Naive B cell (primary cell): ENCODE measurements at regions not wholly inside any gene's neighbourhood (a gene's known extent, or its start where the extent isn't known, plus 50 kb on each side); places are given as distances from the start of the nearest gene placed in this dataset.

Experiments used
- ATAC-seq, 2 donors: fragments of 150-1000 bp; cut with Tn5 transposase; 2 replicates each; pipeline ENCODE4 v1.10.0; 2021; ENCODE audit warnings: low read depth in 2 of 2, mild to moderate bottlenecking in 2 of 2, moderate library complexity in 2 of 2
- DNase-seq: peaks from one replicate; pipeline ENCODE4 v3.0.0; 2022
- H3K27ac Mint-ChIP-seq, 6 donors: one replicate each; pipeline ENCODE4 v1.8.0; 2020 to 2022; ENCODE audit warnings: mild to moderate bottlenecking in 6 of 6, mixed read lengths in 6 of 6, moderate library complexity in 5 of 6, inconsistent platforms in 2 of 6
- H3K27me3 Mint-ChIP-seq, 3 donors: one replicate each; pipeline ENCODE4 v1.8.0; 2021 to 2022; ENCODE audit warnings: mixed read lengths in 3 of 3, mild to moderate bottlenecking in 1 of 3
- H3K36me3 Mint-ChIP-seq, 2 donors: one replicate each; pipeline ENCODE4 v1.8.0; 2020 to 2022; ENCODE audit warnings: mixed read lengths in 2 of 2, inconsistent platforms in 1 of 2, mild to moderate bottlenecking in 1 of 2
- H3K4me1 Mint-ChIP-seq, 3 donors: one replicate each; pipeline ENCODE4 v1.8.0; 2020 to 2022; ENCODE audit warnings: mixed read lengths in 3 of 3, inconsistent platforms in 1 of 3, mild to moderate bottlenecking in 1 of 3, moderate library complexity in 1 of 3
- H3K4me3 Mint-ChIP-seq, 8 donors: one replicate each; pipeline ENCODE4 v1.8.0; 2020 to 2022; ENCODE audit warnings: mild to moderate bottlenecking in 8 of 8, mixed read lengths in 8 of 8, moderate library complexity in 8 of 8, inconsistent platforms in 2 of 8
- H3K9me3 Mint-ChIP-seq, 7 donors: one replicate each; pipeline ENCODE4 v1.8.0; 2020 to 2022; ENCODE audit warnings: mixed read lengths in 7 of 7, mild to moderate bottlenecking in 5 of 7, inconsistent platforms in 2 of 7, moderate library complexity in 1 of 7

DNA sequence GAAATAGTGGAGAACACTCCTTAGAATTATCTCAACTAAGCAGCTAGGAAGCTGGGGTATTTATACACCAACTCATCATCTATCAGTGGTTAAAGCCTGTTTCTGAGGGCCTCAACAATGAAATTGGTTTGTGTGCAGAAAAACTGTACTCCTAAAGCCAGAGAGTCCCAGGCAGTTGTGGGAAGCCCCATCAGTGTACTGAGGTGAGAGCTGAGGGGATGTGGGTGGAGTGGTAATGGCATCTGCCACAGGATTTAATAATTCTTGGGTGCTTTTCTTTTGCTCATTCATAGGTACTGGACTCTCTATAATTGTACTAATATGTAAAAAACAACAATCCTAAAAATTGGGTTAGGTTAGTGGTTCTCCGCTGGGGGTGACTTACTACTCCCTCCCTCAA lies 267.5 kb downstream of the PTEN start:
- no peak for ATAC-seq
- H3K36me3 Mint-ChIP-seq = peaks cover 0 to 8% of the 10 kb centered on the region in 2 donors
- no peak for DNase-seq
- H3K27me3 Mint-ChIP-seq = no peaks in the 10 kb centered on the region
- peak overlapping the region in 1 of 6 donors; percentile 82 for H3K27ac Mint-ChIP-seq
- no peak overlapping the region for H3K4me3 Mint-ChIP-seq
- peaks cover 4 to 17% (median 5%) of the 10 kb centered on the region in 3 donors for H3K4me1 Mint-ChIP-seq
- peaks cover 0 to 5% (median 0%) of the 10 kb centered on the region in 7 donors for H3K9me3 Mint-ChIP-seq

- H3K27me3 Mint-ChIP-seq = no peaks in the 10 kb centered on the region
- peaks cover 2 to 17% (median 8%) of the 10 kb centered on the region in 3 donors for H3K4me1 Mint-ChIP-seq
- H3K4me3 Mint-ChIP-seq = no peak overlapping the region
- DNase-seq (no peak), ATAC-seq (no peak)
- no peak overlapping the region for H3K27ac Mint-ChIP-seq
- peaks cover 0 to 8% of the 10 kb centered on the region in 2 donors for H3K36me3 Mint-ChIP-seq
- H3K9me3 Mint-ChIP-seq = peaks cover 0 to 5% (median 0%) of the 10 kb centered on the region in 7 donors
Observed at GRCh38 chr10:88131511-88132139, 268.2 kb downstream of the PTEN start.

- ATAC-seq = no peak
- peak overlapping the region in 1 of 6 donors; percentile 35 for H3K27ac Mint-ChIP-seq
- no peak for DNase-seq
- no peak overlapping the region for H3K4me3 Mint-ChIP-seq
- H3K36me3 Mint-ChIP-seq = peaks cover 0 to 8% of the 10 kb centered on the region in 2 donors
- H3K4me1 Mint-ChIP-seq = peaks cover 5 to 20% (median 17%) of the 10 kb centered on the region in 3 donors
- no peaks in the 10 kb centered on the region for H3K27me3 Mint-ChIP-seq
- H3K9me3 Mint-ChIP-seq = peaks cover 0 to 5% (median 0%) of the 10 kb centered on the region in 7 donors
Observed at GRCh38 chr10:88136712-88137111, 273.3 kb downstream of the PTEN start.

- peaks cover 0 to 8% of the 10 kb centered on the region in 2 donors for H3K36me3 Mint-ChIP-seq
- peak overlapping the region in 1 of 6 donors; percentile 22 for H3K27ac Mint-ChIP-seq
- H3K4me1 Mint-ChIP-seq = peaks cover 5 to 24% (median 16%) of the 10 kb centered on the region in 3 donors
- DNase-seq = no peak
- H3K9me3 Mint-ChIP-seq = peaks cover 0 to 5% (median 0%) of the 10 kb centered on the region in 7 donors
- no peaks in the 10 kb centered on the region for H3K27me3 Mint-ChIP-seq
- ATAC-seq = peak in 1 of 2 donors; percentile 61
- no peak overlapping the region for H3K4me3 Mint-ChIP-seq
Observed at GRCh38 chr10:88138319-88138848, 275.0 kb downstream of the PTEN start.

DNA sequence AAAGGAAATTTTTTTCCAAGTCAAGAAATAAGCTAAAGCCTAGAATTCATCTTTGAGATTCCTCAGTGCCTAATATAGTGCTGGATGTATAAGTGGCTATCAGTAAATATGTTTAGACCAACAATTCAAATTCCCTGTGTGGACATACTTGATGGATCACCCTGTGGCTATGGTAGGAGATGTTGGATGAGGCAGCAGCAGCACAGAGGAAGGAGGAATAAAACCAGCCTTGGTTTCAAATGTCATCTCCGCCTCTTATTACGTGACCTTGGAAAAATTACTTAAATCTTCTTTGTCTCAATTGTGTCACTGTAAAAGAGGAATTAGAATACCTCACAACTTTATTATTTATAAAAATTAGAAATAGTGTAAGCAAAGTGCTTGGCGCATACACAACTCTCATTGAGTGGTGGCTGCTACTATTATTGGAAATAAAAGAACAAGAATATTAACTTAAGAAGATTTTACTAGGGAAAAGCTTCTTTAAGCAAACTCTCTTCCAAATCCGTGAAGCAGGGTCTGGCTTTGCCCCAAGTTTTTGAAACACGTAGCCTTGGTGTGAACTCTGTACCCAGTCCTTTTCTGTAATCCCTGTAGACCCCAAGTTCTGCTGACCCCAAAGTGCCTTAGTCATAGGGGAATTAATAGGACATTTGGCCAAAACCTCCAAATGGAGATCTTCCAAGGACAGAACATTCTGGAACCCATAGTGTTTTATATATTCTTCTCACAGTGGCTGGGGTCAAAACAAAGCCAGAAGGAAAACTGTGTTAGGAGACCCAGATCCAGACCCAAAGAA lies 283.8 kb downstream of the PTEN start:
- no peaks in the 10 kb centered on the region for H3K27me3 Mint-ChIP-seq
- H3K4me1 Mint-ChIP-seq = peaks cover under 1 to 3% (median 1%) of the 10 kb centered on the region in 3 donors
- DNase-seq = no peak
- H3K36me3 Mint-ChIP-seq = no peaks in the 10 kb centered on the region
- H3K9me3 Mint-ChIP-seq = no peaks in the 10 kb centered on the region
- H3K27ac Mint-ChIP-seq = no peak overlapping the region
- no peak for ATAC-seq
- no peak overlapping the region for H3K4me3 Mint-ChIP-seq

GRCh38 chr10:88149906-88150305 lies 286.5 kb downstream of the PTEN start:
- DNase-seq = no peak
- Mint-ChIP-seq H3K27ac (peak overlapping the region in 2 of 6 donors; percentile 4 to 10), H3K9me3 (peaks cover 0 to 2% (median 0%) of the 10 kb centered on the region in 7 donors), H3K27me3 (no peaks in the 10 kb centered on the region), H3K4me1 (peaks cover 14 to 16% (median 15%) of the 10 kb centered on the region in 3 donors), H3K36me3 (no peaks in the 10 kb centered on the region), H3K4me3 (no peak overlapping the region)
- ATAC-seq = no peak

GRCh38 chr10:88150339-88150738 lies 286.9 kb downstream of the PTEN start:
- peaks cover 0 to 2% (median 0%) of the 10 kb centered on the region in 7 donors for H3K9me3 Mint-ChIP-seq
- no peak for DNase-seq
- peak overlapping the region in 1 of 6 donors; percentile 34 for H3K27ac Mint-ChIP-seq
- H3K36me3 Mint-ChIP-seq = no peaks in the 10 kb centered on the region
- H3K27me3 Mint-ChIP-seq = no peaks in the 10 kb centered on the region
- ATAC-seq = no peak
- H3K4me3 Mint-ChIP-seq = no peak overlapping the region
- peaks cover 14 to 16% (median 15%) of the 10 kb centered on the region in 3 donors for H3K4me1 Mint-ChIP-seq

DNA sequence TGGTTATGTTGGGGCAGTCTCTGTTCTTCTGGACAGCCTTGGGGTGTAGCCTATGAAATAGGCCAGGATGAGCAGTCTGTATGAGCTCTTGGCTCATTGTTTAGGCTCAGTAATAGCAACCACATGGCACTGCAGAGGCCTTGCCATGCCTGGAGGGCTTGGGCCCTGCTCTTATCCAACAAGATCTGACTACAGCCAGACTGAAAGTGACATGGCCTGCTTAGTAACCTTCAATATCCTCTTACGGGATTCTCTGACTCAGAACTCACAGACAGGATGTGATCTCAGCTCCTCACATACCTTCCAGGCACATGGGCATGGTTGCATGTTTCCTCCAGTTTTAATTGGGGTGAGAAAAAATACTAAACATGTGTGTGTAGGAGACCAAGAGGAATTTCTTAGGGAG lies 289.3 kb downstream of the PTEN start:
- peak overlapping the region in 1 of 6 donors; percentile 86 for H3K27ac Mint-ChIP-seq
- no peaks in the 10 kb centered on the region for H3K36me3 Mint-ChIP-seq
- peaks cover 0 to 2% (median 0%) of the 10 kb centered on the region in 7 donors for H3K9me3 Mint-ChIP-seq
- peak; percentile 41 to 58 for ATAC-seq
- peaks cover 14 to 16% (median 15%) of the 10 kb centered on the region in 3 donors for H3K4me1 Mint-ChIP-seq
- DNase-seq = no peak
- H3K4me3 Mint-ChIP-seq = peak overlapping the region in 1 of 8 donors; percentile 8
- no peaks in the 10 kb centered on the region for H3K27me3 Mint-ChIP-seq

- H3K27me3 Mint-ChIP-seq = no peaks in the 10 kb centered on the region
- peaks cover 15 to 20% (median 16%) of the 10 kb centered on the region in 3 donors for H3K4me1 Mint-ChIP-seq
- H3K36me3 Mint-ChIP-seq = no peaks in the 10 kb centered on the region
- H3K27ac Mint-ChIP-seq = peak overlapping the region in 1 of 6 donors; percentile 17
- H3K4me3 Mint-ChIP-seq = no peak overlapping the region
- ATAC-seq = no peak
- DNase-seq = no peak
- H3K9me3 Mint-ChIP-seq = peaks cover 0 to 2% (median 0%) of the 10 kb centered on the region in 7 donors
Observed at GRCh38 chr10:88154596-88155250, 291.3 kb downstream of the PTEN start.

GRCh38 chr10:88156341-88156740 lies 292.9 kb downstream of the PTEN start:
- no peak for DNase-seq
- H3K4me3 Mint-ChIP-seq = no peak overlapping the region
- H3K9me3 Mint-ChIP-seq = peaks cover 0 to 2% (median 0%) of the 10 kb centered on the region in 7 donors
- H3K27ac Mint-ChIP-seq = no peak overlapping the region
- no peak for ATAC-seq
- H3K36me3 Mint-ChIP-seq = no peaks in the 10 kb centered on the region
- peaks cover 15 to 20% (median 16%) of the 10 kb centered on the region in 3 donors for H3K4me1 Mint-ChIP-seq
- H3K27me3 Mint-ChIP-seq = no peaks in the 10 kb centered on the region

- no peaks in the 10 kb centered on the region for H3K27me3 Mint-ChIP-seq
- H3K9me3 Mint-ChIP-seq = peaks cover 0 to 2% (median 0%) of the 10 kb centered on the region in 7 donors
- H3K27ac Mint-ChIP-seq = no peak overlapping the region
- ATAC-seq (no peak), DNase-seq (no peak)
- peaks cover 15 to 20% (median 17%) of the 10 kb centered on the region in 3 donors for H3K4me1 Mint-ChIP-seq
- peak overlapping the region in 1 of 8 donors; percentile 64 for H3K4me3 Mint-ChIP-seq
- H3K36me3 Mint-ChIP-seq = no peaks in the 10 kb centered on the region
Observed at GRCh38 chr10:88157981-88158465, 294.6 kb downstream of the PTEN start.

- H3K4me1 Mint-ChIP-seq = peaks cover 14 to 19% (median 15%) of the 10 kb centered on the region in 3 donors
- H3K4me3 Mint-ChIP-seq = no peak overlapping the region
- DNase-seq (no peak), ATAC-seq (no peak)
- no peaks in the 10 kb centered on the region for H3K27me3 Mint-ChIP-seq
- H3K36me3 Mint-ChIP-seq = no peaks in the 10 kb centered on the region
- H3K9me3 Mint-ChIP-seq = no peaks in the 10 kb centered on the region
- H3K27ac Mint-ChIP-seq = peak overlapping the region in 1 of 6 donors; percentile 0
Observed at GRCh38 chr10:88158526-88159122, 295.2 kb downstream of the PTEN start.
